Stimulated activated CD4-positive, alpha-beta T cell treated with anti-CD3 and anti-CD28 coated beads, Interleukin-15, amount 100 ng/mL, for 24 hours (primary cell): ENCODE measurements at regions not wholly inside any gene's neighbourhood (a gene's known extent, or its start where the extent isn't known, plus 50 kb on each side); places are given as distances from the start of the nearest gene placed in this dataset.
"Not testable (repeated sequence)": the region's sequence is repeated elsewhere in the genome, so short reads cannot be mapped to it uniquely, and the experiment has no call there.

Experiments
- DNase-seq: peaks from one replicate; pipeline ENCODE4 v3.0.0-alpha.2; 2020

GRCh38 chr12:90250766-90251165 lies 542.1 kb upstream of the ATP2B1 start:
- no peak for DNase-seq

- DNase-seq = no peak
These were observed 541.4 kb upstream of the ATP2B1 start for GRCh38 chr12:90250042-90250441.

- DNase-seq = no peak
These were observed 538.0 kb upstream of the ATP2B1 start for GRCh38 chr12:90246688-90247087.

- DNase-seq = no peak
These were observed 536.8 kb upstream of the ATP2B1 start for GRCh38 chr12:90245391-90245790.

- DNase-seq = no peak
These were observed 535.6 kb upstream of the ATP2B1 start for GRCh38 chr12:90244232-90244631.

GRCh38 chr12:90243211-90243610 lies 534.6 kb upstream of the ATP2B1 start:
- no peak for DNase-seq

- DNase-seq = no peak
These were observed 531.2 kb upstream of the ATP2B1 start for GRCh38 chr12:90239732-90240260.

GRCh38 chr12:90238663-90239271 lies 530.1 kb upstream of the ATP2B1 start:
- DNase-seq = no peak

GRCh38 chr12:90237841-90238240 lies 529.2 kb upstream of the ATP2B1 start:
- no peak for DNase-seq

- DNase-seq = no peak
These were observed 527.0 kb upstream of the ATP2B1 start for GRCh38 chr12:90235642-90236041.

GRCh38 chr12:90234472-90234871 lies 525.8 kb upstream of the ATP2B1 start:
- no peak for DNase-seq

- DNase-seq = no peak
These were observed 524.8 kb upstream of the ATP2B1 start for GRCh38 chr12:90233168-90234100.

- no peak for DNase-seq
These were observed 521.0 kb upstream of the ATP2B1 start for GRCh38 chr12:90229407-90230170.

GRCh38 chr12:90226211-90226610 lies 517.6 kb upstream of the ATP2B1 start:
- no peak for DNase-seq

GRCh38 chr12:90216815-90217214 lies 508.2 kb upstream of the ATP2B1 start:
- DNase-seq = no peak

- no peak for DNase-seq
These were observed 507.4 kb upstream of the ATP2B1 start for GRCh38 chr12:90216020-90216552.

- DNase-seq = no peak
These were observed 502.4 kb upstream of the ATP2B1 start for GRCh38 chr12:90211017-90211416.

- no peak for DNase-seq
These were observed 500.4 kb upstream of the ATP2B1 start for GRCh38 chr12:90209029-90209428.

GRCh38 chr12:90208379-90208778 lies 499.7 kb upstream of the ATP2B1 start:
- DNase-seq = not testable (repeated sequence)

GRCh38 chr12:90207799-90208198 lies 499.2 kb upstream of the ATP2B1 start:
- DNase-seq = no peak

GRCh38 chr12:90205165-90205564 lies 496.5 kb upstream of the ATP2B1 start:
- no peak for DNase-seq

- no peak for DNase-seq
These were observed 494.9 kb upstream of the ATP2B1 start for GRCh38 chr12:90203556-90203955.

GRCh38 chr12:90199006-90199405 lies 490.4 kb upstream of the ATP2B1 start:
- DNase-seq = no peak
